Stimulated activated CD4-positive, alpha-beta T cell treated with anti-CD3 and anti-CD28 coated beads, TNF-alpha, amount 100 ng/mL, for 48 hours (primary cell): ENCODE measurements at regions not wholly inside any gene's neighbourhood (a gene's known extent, or its start where the extent isn't known, plus 50 kb on each side); places are given as distances from the start of the nearest gene placed in this dataset.
"Not testable (repeated sequence)": the region's sequence is repeated elsewhere in the genome, so short reads cannot be mapped to it uniquely, and the experiment has no call there.

Source experiments
- DNase-seq, 3 donors: peaks; one replicate each; pipeline ENCODE4 v3.0.0-alpha.2; 2020; ENCODE audit warnings: low read depth in 3 of 3

DNA sequence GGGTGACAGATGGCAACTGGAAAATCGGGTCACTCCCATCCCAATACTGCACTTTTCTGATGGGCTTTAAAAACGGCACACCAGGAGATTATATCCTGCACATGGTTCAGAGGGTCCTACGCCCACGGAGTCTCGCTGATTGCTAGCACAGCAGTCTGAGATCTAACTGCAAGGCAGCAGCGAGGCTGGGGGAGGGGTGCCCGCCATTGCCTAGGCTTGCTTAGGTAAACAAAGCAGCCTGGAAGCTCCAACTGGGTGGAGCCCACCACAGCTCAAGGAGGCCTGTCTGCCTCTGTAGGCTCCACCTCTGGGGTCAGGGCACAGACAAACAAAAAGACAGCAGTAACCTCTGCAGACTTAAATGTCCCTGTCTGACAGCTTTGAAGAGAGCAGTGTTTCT, 158.7 kb upstream of the MOCS2 start:
- DNase-seq: not testable (repeated sequence)

- DNase-seq: no peak
These were observed 166.1 kb upstream of the MOCS2 start for GRCh38 chr5:53275666-53276065.

GRCh38 chr5:53276825-53277224, 167.3 kb upstream of the MOCS2 start:
- no peak for DNase-seq

DNA sequence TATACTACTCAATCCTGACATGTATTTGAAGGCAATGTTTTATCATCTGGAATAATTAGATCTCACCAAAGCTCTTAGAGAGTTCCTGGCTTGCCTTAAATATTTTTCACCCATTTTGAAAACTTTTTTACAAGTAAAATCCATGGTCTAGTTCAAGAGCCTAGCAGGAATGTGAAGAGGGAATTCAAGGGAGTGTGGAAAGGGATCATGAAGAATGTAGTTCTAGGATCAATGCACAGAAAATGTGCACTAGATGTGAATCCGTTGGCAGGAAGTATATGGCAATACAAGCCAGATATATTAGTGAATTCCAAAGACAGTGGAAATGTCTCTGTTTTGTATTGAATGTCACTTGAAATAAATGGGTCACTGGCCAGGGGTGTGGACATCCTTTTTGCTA, 167.9 kb upstream of the MOCS2 start:
- DNase-seq: no peak

GRCh38 chr5:53287573-53287972, 178.0 kb upstream of the MOCS2 start:
- DNase-seq: no peak

DNA sequence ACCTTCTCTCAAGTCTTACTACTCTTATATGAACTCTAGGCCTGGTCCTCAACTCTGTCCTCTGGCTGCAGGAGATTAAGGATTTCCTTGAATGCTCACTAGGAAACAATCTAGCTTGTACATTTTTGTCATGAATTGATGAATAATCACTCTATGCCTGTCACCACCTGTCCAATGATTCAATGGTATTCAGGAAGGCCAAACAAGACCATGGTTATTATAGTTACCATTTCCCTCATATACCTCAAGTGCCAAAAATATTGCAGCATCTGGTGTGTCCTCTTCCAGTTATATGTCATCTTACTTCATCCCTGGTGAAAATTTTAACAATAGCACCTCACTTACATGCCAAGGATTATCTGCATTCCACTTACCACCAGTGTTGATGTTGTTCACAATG, 179.0 kb upstream of the MOCS2 start:
- no peak for DNase-seq

GRCh38 chr5:53291047-53291446, 181.5 kb upstream of the MOCS2 start:
- no peak for DNase-seq

DNA sequence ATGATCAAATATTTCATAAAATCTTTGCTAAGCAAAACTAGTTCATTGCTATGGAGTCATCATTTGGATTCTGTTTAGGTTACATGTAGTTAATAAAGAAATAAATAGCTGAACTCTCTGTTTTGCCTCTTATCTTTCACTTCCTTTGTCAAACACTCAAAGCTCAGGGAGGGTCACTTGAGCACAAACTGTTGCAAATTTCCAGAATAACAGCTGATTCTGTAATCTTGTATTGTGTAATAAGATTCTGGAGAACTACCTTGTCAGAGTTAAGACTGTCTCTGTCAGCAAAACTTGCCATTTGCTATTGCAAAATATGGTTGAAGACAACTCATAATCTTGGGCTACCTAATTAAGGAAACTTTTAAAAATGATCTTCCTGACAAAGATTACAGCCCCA, 182.0 kb upstream of the MOCS2 start:
- DNase-seq: no peak

DNA sequence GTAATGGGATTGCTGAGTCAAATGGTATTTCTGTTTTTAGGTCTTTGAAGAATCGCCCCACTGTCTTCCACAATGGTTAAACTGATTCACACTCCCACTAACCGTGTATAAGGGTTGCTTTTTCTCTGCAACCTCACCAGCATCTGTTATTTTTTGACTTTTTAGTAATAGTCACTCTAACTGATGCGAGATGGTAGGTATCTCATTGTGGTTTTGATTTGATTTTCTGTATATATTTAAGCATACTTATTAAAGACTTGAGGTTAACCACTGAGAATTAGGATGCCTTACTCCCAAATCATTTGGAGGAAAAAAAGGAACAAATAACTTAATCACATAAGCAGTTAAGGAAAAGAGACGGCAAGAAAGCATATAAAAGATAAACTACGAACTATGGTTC, 181.6 kb upstream of the FST start:
- no peak for DNase-seq

- no peak for DNase-seq
These were observed 177.9 kb upstream of the FST start for GRCh38 chr5:53302529-53302928.

DNA sequence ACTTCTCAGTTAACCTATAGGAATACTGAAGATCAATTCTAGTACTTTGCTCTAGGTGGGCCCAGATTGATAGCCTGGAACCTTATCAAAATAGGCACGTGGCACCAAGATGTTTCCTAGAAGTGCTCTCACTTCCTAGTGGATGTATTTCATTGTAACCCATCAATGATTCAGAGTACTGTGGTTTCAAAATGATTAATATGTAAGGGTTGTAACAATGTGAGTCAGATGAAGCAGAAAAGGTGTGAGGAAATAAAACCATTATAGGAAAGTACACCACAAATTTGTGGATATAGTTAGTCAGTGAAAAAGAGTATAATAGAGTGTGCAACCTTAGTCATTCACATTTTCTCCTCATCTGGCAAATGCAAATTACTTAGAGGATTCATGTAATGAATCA, 177.3 kb upstream of the FST start:
- DNase-seq: no peak

DNA sequence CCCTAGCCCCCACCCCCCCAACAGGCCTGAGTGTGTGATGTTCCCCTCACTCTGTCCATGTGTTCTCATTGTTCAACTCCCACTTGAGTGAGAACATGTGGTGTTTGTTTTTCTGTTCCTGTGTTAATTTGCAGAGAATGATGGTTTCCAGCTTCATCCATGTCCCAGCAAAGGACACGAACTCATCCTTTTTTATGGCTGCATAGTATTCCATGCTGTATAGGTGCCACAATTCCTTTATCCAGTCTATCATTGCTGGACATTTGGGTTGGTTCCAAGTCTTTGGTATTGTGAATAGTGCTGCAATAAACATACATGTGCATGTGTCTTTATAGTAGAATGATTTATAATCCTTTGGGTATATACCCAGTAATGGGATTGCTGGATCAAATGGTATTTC, 175.1 kb upstream of the FST start:
- not testable (repeated sequence) for DNase-seq

DNA sequence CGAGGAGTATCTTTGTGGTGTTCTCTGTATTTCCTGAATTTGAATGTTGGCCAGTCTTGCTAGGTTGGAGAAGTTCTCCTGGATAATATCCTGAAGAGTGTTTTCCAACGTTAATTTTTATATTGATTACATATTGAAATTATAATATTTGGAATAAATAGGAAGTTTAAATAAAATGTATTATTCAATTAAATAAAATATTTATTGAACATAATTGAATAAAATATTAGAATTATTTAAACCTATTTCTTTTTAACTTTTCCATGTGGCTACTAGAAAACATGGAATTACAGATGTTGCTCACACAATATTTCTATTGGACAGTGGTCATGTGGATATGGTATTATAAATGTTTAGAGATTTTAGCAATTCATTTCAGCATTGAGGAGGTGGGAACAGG, 170.8 kb upstream of the FST start:
- no peak for DNase-seq

- DNase-seq: no peak
These were observed 168.7 kb upstream of the FST start for GRCh38 chr5:53311681-53312080.

DNA sequence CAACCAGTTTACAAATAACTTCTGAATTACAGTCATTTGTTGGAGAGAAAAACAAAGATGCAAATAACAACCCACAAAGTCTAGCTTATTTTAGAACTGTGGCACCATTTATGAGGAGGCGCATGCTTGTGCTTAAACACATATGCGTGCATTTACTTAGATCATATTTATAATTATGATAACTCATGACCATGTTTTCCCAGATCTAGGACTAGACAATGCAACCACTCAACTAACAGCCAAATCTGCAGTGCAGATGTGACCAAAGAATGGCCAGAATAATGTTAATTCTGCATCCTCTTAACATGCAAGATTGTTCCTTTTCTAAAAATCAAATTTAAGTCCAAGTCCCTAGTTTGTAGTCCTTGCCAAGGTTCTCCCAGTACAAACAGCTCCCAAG, 167.3 kb upstream of the FST start:
- no peak for DNase-seq

- no peak for DNase-seq
These were observed 162.1 kb upstream of the FST start for GRCh38 chr5:53318303-53318702.

GRCh38 chr5:53319315-53319714, 161.1 kb upstream of the FST start:
- DNase-seq: no peak

DNA sequence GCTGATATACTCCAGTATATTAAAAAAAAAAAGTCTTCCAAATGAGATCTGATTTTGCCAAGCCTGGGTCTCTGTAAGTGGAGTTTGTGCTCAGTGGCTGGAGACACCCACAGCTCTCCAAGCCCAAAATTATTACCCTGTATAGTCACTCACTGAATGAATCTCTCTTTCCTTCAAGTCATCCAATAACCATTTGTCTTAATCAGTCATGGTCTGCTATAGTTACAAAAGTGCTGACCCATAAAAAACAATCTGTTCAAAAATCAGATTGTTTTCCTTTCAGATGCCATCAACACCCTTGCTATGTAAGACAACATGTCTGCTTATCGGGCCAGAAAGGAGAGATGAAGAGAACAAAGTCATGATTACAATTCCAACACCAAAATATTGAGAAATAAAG, 159.4 kb upstream of the FST start:
- DNase-seq: no peak

DNA sequence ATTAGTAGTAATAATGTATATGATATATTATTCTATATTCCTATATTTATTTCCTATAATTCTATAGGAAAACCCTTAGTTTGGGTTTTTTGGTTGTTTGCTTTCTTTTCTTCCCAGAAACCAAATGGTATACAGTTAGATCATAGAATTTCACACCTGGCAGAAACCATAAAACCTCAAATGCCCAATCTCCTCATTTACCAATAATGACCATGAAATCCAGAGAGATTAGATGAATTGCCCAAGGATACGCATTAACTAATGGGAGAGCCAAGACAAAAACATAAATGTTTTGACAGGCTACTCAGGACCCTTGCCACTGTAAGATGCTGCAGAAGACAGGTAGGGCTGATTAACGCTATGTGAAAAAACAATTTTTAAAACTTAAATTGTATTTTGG, 158.7 kb upstream of the FST start:
- no peak for DNase-seq

DNA sequence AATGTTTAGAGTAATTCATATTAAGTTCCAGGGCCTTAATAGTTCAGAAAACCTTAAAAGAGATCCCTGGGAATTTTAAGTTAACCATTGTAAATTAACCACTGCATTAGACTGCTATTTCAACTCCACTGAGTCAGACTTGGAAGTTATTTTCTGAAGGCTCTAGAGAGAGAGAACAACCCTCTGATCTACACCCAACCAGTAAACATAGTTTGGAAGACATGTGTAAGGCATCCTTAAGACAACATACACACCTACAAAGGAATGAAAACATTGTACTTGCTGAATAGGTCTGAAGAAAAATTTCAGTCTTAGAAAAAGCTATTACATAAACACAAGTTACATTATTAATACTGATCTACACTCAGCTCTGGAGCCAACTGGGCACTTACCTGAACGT, 158.2 kb upstream of the FST start:
- DNase-seq: no peak

DNA sequence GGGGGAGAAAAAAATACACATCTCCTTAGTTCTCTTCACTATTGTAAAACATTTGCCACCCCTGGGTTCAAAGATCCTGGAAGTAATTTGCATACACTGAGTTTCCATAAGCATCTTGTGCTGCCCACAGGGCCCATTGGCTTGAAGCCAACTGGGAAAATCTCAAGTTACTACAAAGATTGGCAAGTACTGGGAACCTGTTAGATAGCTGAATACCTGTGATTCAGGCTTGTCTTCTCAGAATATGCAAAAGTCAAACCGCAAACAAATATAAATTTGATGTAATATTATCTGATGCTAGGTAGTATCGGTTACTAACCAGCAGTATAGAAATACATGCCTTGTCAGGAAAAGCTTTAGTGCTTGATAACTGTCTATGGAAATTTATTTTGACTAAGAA, 156.9 kb upstream of the FST start:
- no peak for DNase-seq

- no peak for DNase-seq
These were observed 156.3 kb upstream of the FST start for GRCh38 chr5:53323943-53324642.

GRCh38 chr5:53326424-53327153, 153.8 kb upstream of the FST start:
- no peak for DNase-seq
